ENCODE measurements at regions not wholly inside any gene's neighbourhood (a gene's known extent, or its start where the extent isn't known, plus 50 kb on each side); places are given as distances from the start of the nearest gene placed in this dataset.

DNA sequence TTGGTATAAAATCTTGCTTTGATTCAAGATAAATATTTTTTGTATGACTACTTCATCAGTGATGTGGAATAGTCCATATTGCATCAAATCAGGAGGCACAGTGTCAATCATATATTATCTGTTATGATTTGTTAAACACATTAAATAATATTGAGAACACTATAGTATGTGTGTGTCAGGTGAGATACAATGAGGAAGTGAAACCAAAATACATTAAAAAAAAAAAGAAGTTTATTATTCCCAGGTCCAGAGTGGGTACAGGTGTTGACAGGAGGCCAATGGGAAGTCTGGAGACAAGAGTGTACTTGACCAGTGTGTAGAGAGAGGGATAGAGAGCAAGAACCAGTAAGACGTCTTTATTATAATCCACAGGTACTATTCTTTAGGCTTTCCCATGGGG, 292.6 kb downstream of the FSIP2 start:
- TF ChIP-seq, protein P1, sequence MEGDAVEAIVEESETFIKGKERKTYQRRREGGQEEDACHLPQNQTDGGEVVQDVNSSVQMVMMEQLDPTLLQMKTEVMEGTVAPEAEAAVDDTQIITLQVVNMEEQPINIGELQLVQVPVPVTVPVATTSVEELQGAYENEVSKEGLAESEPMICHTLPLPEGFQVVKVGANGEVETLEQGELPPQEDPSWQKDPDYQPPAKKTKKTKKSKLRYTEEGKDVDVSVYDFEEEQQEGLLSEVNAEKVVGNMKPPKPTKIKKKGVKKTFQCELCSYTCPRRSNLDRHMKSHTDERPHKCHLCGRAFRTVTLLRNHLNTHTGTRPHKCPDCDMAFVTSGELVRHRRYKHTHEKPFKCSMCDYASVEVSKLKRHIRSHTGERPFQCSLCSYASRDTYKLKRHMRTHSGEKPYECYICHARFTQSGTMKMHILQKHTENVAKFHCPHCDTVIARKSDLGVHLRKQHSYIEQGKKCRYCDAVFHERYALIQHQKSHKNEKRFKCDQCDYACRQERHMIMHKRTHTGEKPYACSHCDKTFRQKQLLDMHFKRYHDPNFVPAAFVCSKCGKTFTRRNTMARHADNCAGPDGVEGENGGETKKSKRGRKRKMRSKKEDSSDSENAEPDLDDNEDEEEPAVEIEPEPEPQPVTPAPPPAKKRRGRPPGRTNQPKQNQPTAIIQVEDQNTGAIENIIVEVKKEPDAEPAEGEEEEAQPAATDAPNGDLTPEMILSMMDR (IDR thresholded peaks at IDR 0.05) = no peak
- no peak for TF ChIP-seq POLR2A (IDR thresholded peaks at IDR 0.05)
- no peak for TF ChIP-seq POLR2AphosphoS5 (IDR thresholded peaks at IDR 0.05)
- no peak for TF ChIP-seq EP300 (IDR thresholded peaks at IDR 0.05)
